Fibroblast of lung (primary cell): ENCODE measurements at regions not wholly inside any gene's neighbourhood (a gene's known extent, or its start where the extent isn't known, plus 50 kb on each side); places are given as distances from the start of the nearest gene placed in this dataset.

ENCODE experiments used
- EZH2 ChIP-seq: IDR thresholded peaks from 2 replicates; pipeline ENCODE4 v1.5.1; 2012; ENCODE audit warnings: low read length, control low read depth, mild to moderate bottlenecking; ENCODE audit errors: missing control alignments
- TF ChIP-seq, protein P1 (sequence below), 2 donors: IDR thresholded peaks in 1 of 2; conservative IDR thresholded peaks in 1 of 2; 1 replicate in 1 of 2; 2 replicates in 1 of 2; pipeline ENCODE4 v1.5.1; 2011 to 2012; ENCODE audit warnings: low read length in 2 of 2, control low read depth in 1 of 2, inconsistent platforms in 1 of 2, low read depth in 1 of 2, mild to moderate bottlenecking in 1 of 2

DNA sequence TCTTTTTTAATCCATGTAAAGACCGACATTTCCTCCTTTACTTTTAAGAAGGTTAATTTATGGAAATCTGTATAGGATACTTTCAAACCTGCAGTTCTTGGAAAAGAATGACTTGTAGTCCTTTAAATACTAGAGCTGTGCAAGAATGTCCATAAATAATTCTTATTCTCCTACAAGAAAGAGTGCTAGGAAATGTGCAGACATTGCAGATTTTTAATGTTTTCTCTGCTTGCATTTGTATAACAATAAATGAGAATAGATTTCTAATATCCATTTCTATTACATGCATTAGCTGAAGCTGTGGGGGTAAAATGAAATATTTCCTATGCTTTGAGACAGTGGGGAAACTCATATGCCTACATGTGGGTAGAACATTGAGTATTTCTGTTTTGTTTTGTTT, 607.2 kb upstream of the NOVA1 start:
- TF ChIP-seq, protein P1, sequence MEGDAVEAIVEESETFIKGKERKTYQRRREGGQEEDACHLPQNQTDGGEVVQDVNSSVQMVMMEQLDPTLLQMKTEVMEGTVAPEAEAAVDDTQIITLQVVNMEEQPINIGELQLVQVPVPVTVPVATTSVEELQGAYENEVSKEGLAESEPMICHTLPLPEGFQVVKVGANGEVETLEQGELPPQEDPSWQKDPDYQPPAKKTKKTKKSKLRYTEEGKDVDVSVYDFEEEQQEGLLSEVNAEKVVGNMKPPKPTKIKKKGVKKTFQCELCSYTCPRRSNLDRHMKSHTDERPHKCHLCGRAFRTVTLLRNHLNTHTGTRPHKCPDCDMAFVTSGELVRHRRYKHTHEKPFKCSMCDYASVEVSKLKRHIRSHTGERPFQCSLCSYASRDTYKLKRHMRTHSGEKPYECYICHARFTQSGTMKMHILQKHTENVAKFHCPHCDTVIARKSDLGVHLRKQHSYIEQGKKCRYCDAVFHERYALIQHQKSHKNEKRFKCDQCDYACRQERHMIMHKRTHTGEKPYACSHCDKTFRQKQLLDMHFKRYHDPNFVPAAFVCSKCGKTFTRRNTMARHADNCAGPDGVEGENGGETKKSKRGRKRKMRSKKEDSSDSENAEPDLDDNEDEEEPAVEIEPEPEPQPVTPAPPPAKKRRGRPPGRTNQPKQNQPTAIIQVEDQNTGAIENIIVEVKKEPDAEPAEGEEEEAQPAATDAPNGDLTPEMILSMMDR (conservative IDR thresholded peaks at IDR 0.05 in 1 of 2, IDR thresholded peaks at IDR 0.05 in 1 of 2; ENCODE audit: low read depth in 1 of 2, low read length in 2 of 2) = no peak
- TF ChIP-seq EZH2 = no peak
